ENCODE measurements at regions not wholly inside any gene's neighbourhood (a gene's known extent, or its start where the extent isn't known, plus 50 kb on each side); places are given as distances from the start of the nearest gene placed in this dataset.

GRCh38 chr5:89981878-89982773 lies 427.4 kb downstream of the CETN3 start:
- no peak for DNase-seq

- DNase-seq, result no peak
Measured at GRCh38 chr5:89981021-89981420, 428.5 kb downstream of the CETN3 start.

- no peak for DNase-seq
Measured at GRCh38 chr5:89973516-89973915, 436.0 kb downstream of the CETN3 start.

GRCh38 chr5:89972901-89973300 lies 436.7 kb downstream of the CETN3 start:
- no peak for DNase-seq

GRCh38 chr5:89968958-89969381 lies 440.6 kb downstream of the CETN3 start:
- no peak for DNase-seq

GRCh38 chr5:89967771-89968444 lies 441.6 kb downstream of the CETN3 start:
- no peak for DNase-seq

- DNase-seq, result no peak
Measured at GRCh38 chr5:89956838-89957237, 452.7 kb downstream of the CETN3 start.

GRCh38 chr5:89954916-89955315 lies 454.6 kb downstream of the CETN3 start:
- DNase-seq, result no peak

- DNase-seq, result no peak
Measured at GRCh38 chr5:89951876-89952275, 457.7 kb downstream of the CETN3 start.

- DNase-seq, result no peak
Measured at GRCh38 chr5:89950234-89950633, 459.3 kb downstream of the CETN3 start.

- no peak for DNase-seq
Measured at GRCh38 chr5:89948977-89949376, 460.6 kb downstream of the CETN3 start.

GRCh38 chr5:89946916-89947315 lies 462.6 kb downstream of the CETN3 start:
- DNase-seq, result no peak

- no peak for DNase-seq
Measured at GRCh38 chr5:89946508-89946907, 463.0 kb downstream of the CETN3 start.

- no peak for DNase-seq
Measured at GRCh38 chr5:89942171-89942570, 467.4 kb downstream of the CETN3 start.

- no peak for DNase-seq
Measured at GRCh38 chr5:89936576-89936975, 473.0 kb downstream of the CETN3 start.

GRCh38 chr5:89934069-89934468 lies 475.5 kb downstream of the CETN3 start:
- no peak for DNase-seq

- DNase-seq, result no peak
Measured at GRCh38 chr5:89932771-89933181, 476.8 kb downstream of the CETN3 start.

GRCh38 chr5:89930591-89931392 lies 478.8 kb downstream of the CETN3 start:
- no peak for DNase-seq

GRCh38 chr5:89929834-89930233 lies 479.7 kb downstream of the CETN3 start:
- no peak for DNase-seq

- no peak for DNase-seq
Measured at GRCh38 chr5:89929173-89929572, 480.4 kb downstream of the CETN3 start.

GRCh38 chr5:89922161-89922560 lies 487.4 kb downstream of the CETN3 start:
- no peak for DNase-seq

GRCh38 chr5:89917112-89917511 lies 492.4 kb downstream of the CETN3 start:
- DNase-seq, result no peak

- DNase-seq, result no peak
Measured at GRCh38 chr5:89916131-89916530, 493.4 kb downstream of the CETN3 start.
